ENCODE measurements at regions not wholly inside any gene's neighbourhood (a gene's known extent, or its start where the extent isn't known, plus 50 kb on each side); places are given as distances from the start of the nearest gene placed in this dataset.
"Not testable (repeated sequence)": the region's sequence is repeated elsewhere in the genome, so short reads cannot be mapped to it uniquely, and the experiment has no call there.

DNA sequence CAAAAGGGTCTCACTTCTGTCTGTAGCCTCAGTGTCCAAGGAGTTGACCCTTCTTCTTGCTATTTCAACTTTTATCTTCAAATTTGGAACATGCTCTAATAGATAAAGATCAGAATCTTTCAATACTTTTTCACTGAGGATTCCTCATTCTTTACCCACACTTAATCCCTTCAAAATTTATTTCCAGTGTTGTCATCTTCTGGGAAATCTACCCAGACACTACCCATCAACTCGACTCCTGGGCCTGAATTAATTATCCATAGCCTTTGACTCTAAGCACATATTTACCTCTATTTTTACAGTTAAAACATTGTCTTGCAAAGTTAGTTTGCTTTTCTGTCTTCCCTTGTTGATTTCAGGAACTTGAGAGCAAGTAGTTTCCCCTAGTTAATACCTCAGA lies 1022.5 kb downstream of the PCDH9 start:
- DNase-seq (no peak), ATAC-seq (no peak)
- H3K4me3 Mint-ChIP-seq = no peak overlapping the region
- H3K36me3 Mint-ChIP-seq (ENCODE audit: low read depth) = no peaks in the 10 kb centered on the region
- H3K27me3 Mint-ChIP-seq = no peaks in the 10 kb centered on the region
- H3K9me3 ChIP-seq (ENCODE audit: control insufficient read depth, low read length, poor library complexity, severe bottlenecking) = no peaks in the 10 kb centered on the region
- no peaks in the 10 kb centered on the region for H3K4me1 Mint-ChIP-seq
- no peak overlapping the region for H3K27ac Mint-ChIP-seq

DNA sequence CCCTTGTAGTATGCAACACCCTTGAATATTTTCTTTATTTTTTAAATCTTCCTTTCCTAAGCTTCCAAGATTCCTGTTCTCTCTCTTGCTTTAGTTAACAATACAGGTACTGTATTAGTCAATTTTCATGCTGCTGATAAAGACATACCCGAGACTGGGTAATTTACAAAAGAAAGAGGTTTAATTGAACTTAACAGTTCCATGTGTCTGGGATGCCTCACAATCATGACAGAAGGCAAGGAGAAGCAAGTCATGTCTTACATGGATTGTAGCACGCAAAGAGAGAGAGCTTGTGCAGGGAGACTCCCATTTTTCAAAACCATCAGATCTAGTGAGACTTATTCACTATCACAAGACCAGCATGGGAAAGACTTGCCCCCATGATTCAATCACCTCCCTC lies 1024.3 kb downstream of the PCDH9 start:
- Mint-ChIP-seq H3K27ac (no peak overlapping the region), H3K27me3 (no peaks in the 10 kb centered on the region), H3K4me3 (no peak overlapping the region), H3K4me1 (no peaks in the 10 kb centered on the region), H3K36me3 (ENCODE audit: low read depth) (no peaks in the 10 kb centered on the region)
- ATAC-seq (no peak), DNase-seq (no peak)
- H3K9me3 ChIP-seq (ENCODE audit: control insufficient read depth, low read length, poor library complexity, severe bottlenecking) = no peaks in the 10 kb centered on the region

DNA sequence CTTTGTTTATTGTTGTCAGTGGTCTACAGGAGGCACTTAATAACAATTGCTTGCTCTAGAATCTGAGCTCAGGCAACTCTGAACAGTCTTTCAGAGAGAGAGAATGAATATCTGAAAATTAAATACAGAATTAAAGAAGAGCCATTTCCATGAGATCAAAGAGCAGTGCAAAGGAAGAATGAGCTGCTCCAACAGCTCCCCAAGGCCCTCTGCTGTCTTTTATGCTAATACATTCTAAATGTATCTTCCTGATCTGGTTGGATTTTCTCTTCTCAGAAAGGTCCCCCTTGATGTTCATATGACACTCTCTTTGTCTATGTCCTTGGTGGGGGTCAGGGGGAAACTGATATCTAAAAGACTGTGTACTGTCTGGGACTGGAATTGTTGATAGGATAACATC lies 1029.6 kb downstream of the PCDH9 start:
- H3K27ac Mint-ChIP-seq = no peak overlapping the region
- no peak for ATAC-seq
- no peak for DNase-seq

DNA sequence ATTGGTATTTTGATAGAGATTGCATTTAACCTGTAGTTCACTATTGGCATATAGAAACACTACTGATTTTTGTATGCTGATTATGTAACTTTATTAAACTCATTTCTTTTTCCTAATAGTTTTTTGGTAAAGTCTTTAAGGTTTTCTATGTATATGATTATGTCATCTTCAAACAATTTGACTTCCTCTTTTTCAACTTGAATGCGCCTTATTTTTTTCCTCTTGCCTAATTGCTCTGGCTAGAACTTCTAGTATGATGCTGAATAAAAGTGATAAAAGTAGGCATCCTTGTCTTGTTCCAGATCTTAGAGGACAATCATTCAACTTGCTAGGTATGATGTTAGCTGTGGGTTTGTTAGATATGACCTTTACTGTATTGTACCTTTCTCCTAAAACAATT lies 1034.9 kb downstream of the PCDH9 start:
- H3K27me3 Mint-ChIP-seq = no peaks in the 10 kb centered on the region
- H3K27ac Mint-ChIP-seq = no peak overlapping the region
- no peak for ATAC-seq
- no peaks in the 10 kb centered on the region for H3K9me3 ChIP-seq (ENCODE audit: control insufficient read depth, low read length, poor library complexity, severe bottlenecking)
- H3K36me3 Mint-ChIP-seq (ENCODE audit: low read depth) = no peaks in the 10 kb centered on the region
- H3K4me3 Mint-ChIP-seq = no peak overlapping the region
- H3K4me1 Mint-ChIP-seq = no peaks in the 10 kb centered on the region
- no peak for DNase-seq

More for the DNA sequence above, 1029.6 kb downstream of the PCDH9 start:
- H3K9me3 ChIP-seq (ENCODE audit: control insufficient read depth, low read length, poor library complexity, severe bottlenecking) = no peaks in the 10 kb centered on the region
- Mint-ChIP-seq H3K4me3 (no peak overlapping the region), H3K27me3 (no peaks in the 10 kb centered on the region), H3K4me1 (no peaks in the 10 kb centered on the region), H3K36me3 (ENCODE audit: low read depth) (no peaks in the 10 kb centered on the region)

DNA sequence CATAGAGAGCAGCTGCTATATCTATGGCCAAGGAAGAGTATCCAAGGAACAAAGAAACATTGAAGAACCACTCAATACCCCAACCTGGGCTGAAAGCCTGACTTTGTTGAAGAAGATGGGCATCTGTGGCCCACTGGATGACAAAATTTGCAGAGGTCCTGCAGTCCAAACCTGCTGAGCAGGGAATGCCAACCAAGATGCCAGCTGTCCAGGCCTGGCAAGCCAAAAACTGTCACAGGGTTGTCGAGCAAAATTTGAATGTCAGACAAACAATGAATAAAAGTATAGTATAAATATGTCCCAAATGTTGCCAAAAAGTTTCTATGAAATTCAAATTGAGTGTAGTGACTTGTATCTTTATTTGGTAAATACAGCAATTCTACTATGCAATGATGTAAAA lies 1040.2 kb downstream of the PCDH9 start:
- H3K9me3 ChIP-seq (ENCODE audit: control insufficient read depth, low read length, poor library complexity, severe bottlenecking) = no peaks in the 10 kb centered on the region
- DNase-seq (no peak), ATAC-seq (no peak)
- no peak overlapping the region for H3K4me3 Mint-ChIP-seq
- H3K4me1 Mint-ChIP-seq = no peaks in the 10 kb centered on the region
- no peaks in the 10 kb centered on the region for H3K36me3 Mint-ChIP-seq (ENCODE audit: low read depth)
- no peaks in the 10 kb centered on the region for H3K27me3 Mint-ChIP-seq
- H3K27ac Mint-ChIP-seq = no peak overlapping the region

DNA sequence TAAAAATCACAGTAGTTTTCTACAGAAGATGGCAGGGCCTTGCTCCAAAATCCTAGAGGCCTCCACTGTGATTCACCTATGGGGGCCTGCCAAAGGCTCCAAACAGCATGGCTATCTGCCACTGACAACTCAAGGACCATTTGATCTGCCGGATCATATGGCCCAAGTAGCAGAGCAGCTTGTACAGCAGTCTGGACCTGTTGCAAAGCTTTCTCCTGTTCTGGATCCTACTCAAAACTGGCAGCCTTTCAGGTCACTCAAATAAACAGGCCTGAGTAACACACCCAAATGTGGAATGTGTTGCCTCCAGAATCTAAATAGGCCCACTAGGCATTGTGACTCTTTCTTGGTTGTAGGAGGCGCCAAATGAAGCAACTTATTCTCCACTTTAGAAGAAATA lies 1049.3 kb downstream of the PCDH9 start:
- no peaks in the 10 kb centered on the region for H3K4me1 Mint-ChIP-seq

DNA sequence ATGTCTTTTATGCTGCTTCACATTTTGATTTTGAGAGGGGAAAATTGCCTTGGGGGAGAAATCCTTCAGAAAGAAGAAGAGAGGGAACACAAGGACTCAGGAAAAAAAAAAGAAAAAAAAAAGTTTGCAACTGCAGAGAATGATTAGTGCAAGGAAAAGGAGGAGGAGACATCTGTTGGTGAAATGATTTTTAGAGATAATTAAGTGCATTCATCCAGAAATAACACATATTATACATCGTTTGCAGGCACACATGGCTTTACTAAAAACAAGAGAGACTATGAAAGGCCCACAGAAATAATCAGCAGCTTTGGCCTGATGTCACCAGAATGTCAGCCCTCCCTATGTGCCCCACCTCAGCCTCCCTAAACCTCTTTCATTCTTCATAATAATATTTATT lies 1058.2 kb downstream of the PCDH9 start:
- no peak for DNase-seq
- Mint-ChIP-seq H3K4me1 (no peaks in the 10 kb centered on the region), H3K27ac (no peak overlapping the region), H3K27me3 (no peaks in the 10 kb centered on the region), H3K4me3 (no peak overlapping the region), H3K36me3 (ENCODE audit: low read depth) (no peaks in the 10 kb centered on the region)
- no peaks in the 10 kb centered on the region for H3K9me3 ChIP-seq (ENCODE audit: control insufficient read depth, low read length, poor library complexity, severe bottlenecking)
- no peak for ATAC-seq

More for the DNA sequence above, 1049.3 kb downstream of the PCDH9 start:
- Mint-ChIP-seq H3K27ac (no peak overlapping the region), H3K36me3 (ENCODE audit: low read depth) (no peaks in the 10 kb centered on the region), H3K4me3 (no peak overlapping the region), H3K27me3 (no peaks in the 10 kb centered on the region)
- no peaks in the 10 kb centered on the region for H3K9me3 ChIP-seq (ENCODE audit: control insufficient read depth, low read length, poor library complexity, severe bottlenecking)
- ATAC-seq (no peak), DNase-seq (no peak)

DNA sequence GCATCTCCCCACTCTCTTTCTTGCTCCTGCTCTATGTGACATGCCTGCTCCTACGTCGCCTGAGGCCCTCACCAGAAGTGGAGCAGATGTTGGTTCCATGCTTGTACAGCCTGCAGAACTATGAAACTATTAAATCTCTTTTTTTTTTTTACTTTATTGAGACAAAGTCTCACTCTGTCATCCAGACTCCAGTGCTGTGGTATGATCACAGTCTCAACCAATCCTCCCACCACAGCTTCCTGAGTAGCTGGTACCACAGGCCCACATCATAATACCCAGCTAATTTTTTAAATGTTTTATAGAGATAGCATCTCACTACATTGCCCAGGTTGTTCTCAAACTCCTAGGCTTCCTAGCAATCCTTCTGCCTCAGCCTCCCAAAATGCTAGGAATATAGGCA lies 1067.7 kb downstream of the PCDH9 start:
- DNase-seq (no peak), ATAC-seq (no peak)
- no peak overlapping the region for H3K27ac Mint-ChIP-seq
- H3K36me3 Mint-ChIP-seq (ENCODE audit: low read depth) = no peaks in the 10 kb centered on the region
- no peak overlapping the region for H3K4me3 Mint-ChIP-seq
- H3K4me1 Mint-ChIP-seq = no peaks in the 10 kb centered on the region
- H3K27me3 Mint-ChIP-seq = no peaks in the 10 kb centered on the region
- H3K9me3 ChIP-seq (ENCODE audit: control insufficient read depth, low read length, poor library complexity, severe bottlenecking) = no peaks in the 10 kb centered on the region

DNA sequence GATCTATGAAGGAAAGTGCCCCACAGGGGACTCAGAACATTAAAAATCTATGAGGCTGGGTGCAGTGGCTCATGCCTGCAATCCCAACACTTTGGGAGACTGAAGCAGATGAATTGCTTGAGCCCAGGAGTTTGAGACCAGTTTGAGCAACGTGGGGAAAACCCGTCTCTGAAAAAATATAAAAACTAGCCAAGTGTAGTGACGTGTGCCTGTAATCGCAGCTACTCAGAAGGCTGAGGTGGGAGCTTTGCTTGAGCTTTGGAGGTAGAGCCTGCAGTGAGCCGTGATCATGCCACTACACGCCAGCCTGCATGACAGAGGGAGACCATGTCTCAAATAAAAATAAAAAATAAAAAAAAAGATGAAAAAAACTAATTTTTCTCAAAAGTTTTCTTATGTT lies 1070.6 kb downstream of the PCDH9 start:
- DNase-seq = no peak
- H3K27ac Mint-ChIP-seq = no peak overlapping the region
- no peak overlapping the region for H3K4me3 Mint-ChIP-seq
- H3K36me3 Mint-ChIP-seq (ENCODE audit: low read depth) = no peaks in the 10 kb centered on the region
- H3K9me3 ChIP-seq (ENCODE audit: control insufficient read depth, low read length, poor library complexity, severe bottlenecking) = no peaks in the 10 kb centered on the region
- no peak for ATAC-seq
- H3K27me3 Mint-ChIP-seq = no peaks in the 10 kb centered on the region
- no peaks in the 10 kb centered on the region for H3K4me1 Mint-ChIP-seq

DNA sequence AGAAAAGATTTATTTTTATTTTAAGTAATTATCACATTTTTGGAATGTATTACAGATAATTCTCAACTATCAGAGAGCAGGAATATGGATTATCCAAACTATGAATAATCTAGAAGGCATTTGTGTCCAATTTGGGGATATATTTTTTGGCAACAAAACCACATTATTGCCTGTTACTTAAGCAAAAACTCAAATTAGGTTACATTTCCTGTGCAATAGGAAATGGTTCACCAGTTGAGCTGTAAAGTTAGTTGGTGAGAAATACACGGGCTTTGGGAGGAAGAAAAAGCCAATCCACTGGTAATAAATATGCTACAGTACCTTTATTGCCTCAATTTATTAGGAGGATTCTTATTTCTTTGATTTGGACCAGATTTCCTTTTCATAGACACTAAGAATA lies 1075.2 kb downstream of the PCDH9 start:
- H3K9me3 ChIP-seq (ENCODE audit: control insufficient read depth, low read length, poor library complexity, severe bottlenecking) = no peaks in the 10 kb centered on the region
- no peak for DNase-seq
- H3K27ac Mint-ChIP-seq = no peak overlapping the region
- no peak for ATAC-seq
- no peaks in the 10 kb centered on the region for H3K36me3 Mint-ChIP-seq (ENCODE audit: low read depth)
- no peaks in the 10 kb centered on the region for H3K27me3 Mint-ChIP-seq
- no peaks in the 10 kb centered on the region for H3K4me1 Mint-ChIP-seq
- no peak overlapping the region for H3K4me3 Mint-ChIP-seq

DNA sequence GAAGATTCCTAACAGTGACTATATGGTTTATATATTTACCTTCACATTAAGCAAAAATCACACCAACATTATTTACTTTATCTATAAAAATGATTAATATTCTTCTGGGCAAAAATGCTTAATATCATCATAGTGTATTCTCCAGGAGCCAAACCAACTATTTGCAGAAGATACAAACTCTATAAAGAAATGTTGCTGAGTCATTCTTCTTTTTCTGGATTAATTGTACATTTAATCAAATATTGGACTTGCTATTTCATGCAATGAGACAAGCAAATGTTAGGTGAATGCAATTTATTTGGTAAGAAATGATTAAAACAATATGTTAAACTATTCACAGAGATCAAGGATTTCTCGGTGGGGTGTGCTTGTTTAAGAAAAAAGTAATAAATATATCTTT lies 1075.8 kb downstream of the PCDH9 start:
- ATAC-seq (no peak), DNase-seq (no peak)
- Mint-ChIP-seq H3K27ac (no peak overlapping the region), H3K36me3 (ENCODE audit: low read depth) (no peaks in the 10 kb centered on the region), H3K27me3 (no peaks in the 10 kb centered on the region), H3K4me3 (no peak overlapping the region), H3K4me1 (no peaks in the 10 kb centered on the region)
- H3K9me3 ChIP-seq (ENCODE audit: control insufficient read depth, low read length, poor library complexity, severe bottlenecking) = no peaks in the 10 kb centered on the region

DNA sequence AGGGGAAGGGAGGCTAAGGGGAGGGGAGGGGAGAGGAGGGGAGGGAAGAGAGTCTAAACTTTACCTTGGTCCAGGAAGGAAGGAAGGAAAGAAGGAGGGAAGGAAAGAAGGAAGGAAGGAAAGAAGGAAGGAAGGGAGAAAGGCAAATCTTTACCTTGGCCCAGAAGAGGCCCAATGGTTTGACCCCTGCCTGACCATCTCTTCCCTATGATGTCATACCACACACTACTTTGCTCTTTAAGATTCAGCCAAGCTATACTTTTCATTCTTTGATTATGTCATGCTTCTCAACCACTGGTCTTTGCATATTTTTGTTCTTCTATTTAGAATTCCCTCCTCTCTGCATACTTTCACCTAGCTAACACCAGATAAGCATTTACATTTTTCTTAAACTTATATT lies 1077.5 kb downstream of the PCDH9 start:
- ATAC-seq = no peak
- no peaks in the 10 kb centered on the region for H3K36me3 Mint-ChIP-seq (ENCODE audit: low read depth)

DNA sequence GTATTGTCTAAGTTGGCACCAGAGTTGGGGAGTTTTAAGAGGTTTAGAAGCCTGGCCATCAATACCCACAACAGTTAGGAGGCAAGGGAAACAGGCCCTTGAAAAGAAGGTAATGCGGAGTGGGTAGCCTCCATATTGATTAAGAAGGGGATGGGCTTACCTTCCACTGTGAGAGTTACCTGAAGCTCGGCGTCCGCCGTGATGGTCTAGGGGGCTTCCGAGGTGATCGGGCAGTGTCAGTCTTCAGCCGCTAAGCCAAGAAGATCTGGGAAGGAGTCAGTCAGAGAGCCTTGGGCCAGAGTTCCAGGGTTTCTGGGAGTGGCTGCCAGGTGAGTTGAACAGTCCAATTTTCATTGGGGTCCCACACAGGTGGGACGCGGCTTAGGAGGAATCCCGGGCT lies 1085.8 kb downstream of the PCDH9 start:
- H3K36me3 Mint-ChIP-seq (ENCODE audit: low read depth); H3K4me3 Mint-ChIP-seq; H3K4me1 Mint-ChIP-seq; DNase-seq; H3K9me3 ChIP-seq (ENCODE audit: control insufficient read depth, low read length, poor library complexity, severe bottlenecking); H3K27ac Mint-ChIP-seq; ATAC-seq; H3K27me3 Mint-ChIP-seq: not testable (repeated sequence)

More for the DNA sequence above, 1077.5 kb downstream of the PCDH9 start:
- H3K4me1 Mint-ChIP-seq = no peaks in the 10 kb centered on the region
- no peak overlapping the region for H3K4me3 Mint-ChIP-seq
- no peak for DNase-seq
- no peaks in the 10 kb centered on the region for H3K27me3 Mint-ChIP-seq
- no peaks in the 10 kb centered on the region for H3K9me3 ChIP-seq (ENCODE audit: control insufficient read depth, low read length, poor library complexity, severe bottlenecking)
- H3K27ac Mint-ChIP-seq = no peak overlapping the region

DNA sequence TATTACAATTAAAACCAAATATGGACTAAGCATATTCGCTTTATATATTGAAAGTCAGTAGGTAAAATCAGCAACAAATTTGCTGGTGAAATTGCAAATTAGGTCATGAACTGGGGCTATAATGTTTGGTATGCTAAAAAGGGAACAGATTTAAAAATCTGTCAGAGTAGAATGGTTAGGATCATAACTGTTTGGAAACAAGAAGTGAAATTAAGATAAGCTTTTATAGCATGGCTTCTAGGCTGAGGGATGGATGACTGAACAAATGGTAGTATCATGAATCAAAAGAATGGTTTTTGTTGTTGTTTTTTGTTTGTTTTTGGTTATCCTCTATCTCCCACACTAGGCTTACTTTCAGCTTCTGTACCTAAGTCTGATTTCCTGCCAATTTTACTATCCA lies 1090.4 kb downstream of the PCDH9 start:
- Mint-ChIP-seq H3K27ac (no peak overlapping the region), H3K4me3 (no peak overlapping the region), H3K36me3 (ENCODE audit: low read depth) (no peaks in the 10 kb centered on the region), H3K4me1 (no peaks in the 10 kb centered on the region), H3K27me3 (no peaks in the 10 kb centered on the region)
- no peak for ATAC-seq
- no peak for DNase-seq
- no peaks in the 10 kb centered on the region for H3K9me3 ChIP-seq (ENCODE audit: control insufficient read depth, low read length, poor library complexity, severe bottlenecking)

DNA sequence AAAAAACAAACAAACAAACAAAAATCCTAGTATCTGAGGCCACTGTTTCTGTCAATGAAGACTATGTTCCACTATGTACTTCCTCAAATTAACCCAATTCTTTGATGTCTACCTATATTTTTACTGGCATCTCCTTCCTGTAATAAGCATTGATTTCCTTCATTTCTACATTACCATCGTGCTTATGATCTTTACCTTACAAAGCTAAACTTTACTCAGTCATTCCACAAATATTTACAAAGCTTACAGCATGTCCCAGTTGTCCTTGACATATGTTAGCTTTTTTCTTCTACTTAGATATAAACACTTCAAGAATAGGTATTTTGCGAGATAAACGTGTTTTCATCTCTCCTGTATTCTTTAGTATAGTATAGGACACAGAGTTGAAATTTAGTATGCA lies 1090.9 kb downstream of the PCDH9 start:
- Mint-ChIP-seq H3K4me3 (no peak overlapping the region), H3K27ac (no peak overlapping the region), H3K27me3 (no peaks in the 10 kb centered on the region), H3K4me1 (no peaks in the 10 kb centered on the region), H3K36me3 (ENCODE audit: low read depth) (no peaks in the 10 kb centered on the region)
- DNase-seq (no peak), ATAC-seq (no peak)
- H3K9me3 ChIP-seq (ENCODE audit: control insufficient read depth, low read length, poor library complexity, severe bottlenecking) = no peaks in the 10 kb centered on the region

Measured in T-helper 17 cell (primary cell).